Skin epidermis (tissue), 12 donors: ENCODE measurements at regions not wholly inside any gene's neighbourhood (a gene's known extent, or its start where the extent isn't known, plus 50 kb on each side); places are given as distances from the start of the nearest gene placed in this dataset.
A peak's percentile ranks its signal among the peaks of the same experiment; 100 is the strongest.

ENCODE experiments used
- H3K27ac ChIP-seq, 21 experiments: fragments of 200-600 bp; sonication (generic) in 11 of 21; one replicate each; pipeline ENCODE4 v1.5.0; 2020; ENCODE audit warnings: mild to moderate bottlenecking in 3 of 21, inconsistent platforms in 2 of 21, moderate library complexity in 2 of 21
- H3K4me3 ChIP-seq, 7 experiments: fragments of 200-600 bp; sonication (generic) in 2 of 7; one replicate each; pipeline ENCODE4 v1.5.0; 2020; ENCODE audit warnings: inconsistent platforms in 2 of 7, mild to moderate bottlenecking in 2 of 7, moderate library complexity in 1 of 7

- H3K27ac ChIP-seq = peak overlapping the region in 19 of 21 experiments; percentile 39 to 91 (median 81)
- H3K4me3 ChIP-seq = no peak overlapping the region
Observed at GRCh38 chr9:683509-684021, 157.9 kb upstream of the DMRT1 start.

DNA sequence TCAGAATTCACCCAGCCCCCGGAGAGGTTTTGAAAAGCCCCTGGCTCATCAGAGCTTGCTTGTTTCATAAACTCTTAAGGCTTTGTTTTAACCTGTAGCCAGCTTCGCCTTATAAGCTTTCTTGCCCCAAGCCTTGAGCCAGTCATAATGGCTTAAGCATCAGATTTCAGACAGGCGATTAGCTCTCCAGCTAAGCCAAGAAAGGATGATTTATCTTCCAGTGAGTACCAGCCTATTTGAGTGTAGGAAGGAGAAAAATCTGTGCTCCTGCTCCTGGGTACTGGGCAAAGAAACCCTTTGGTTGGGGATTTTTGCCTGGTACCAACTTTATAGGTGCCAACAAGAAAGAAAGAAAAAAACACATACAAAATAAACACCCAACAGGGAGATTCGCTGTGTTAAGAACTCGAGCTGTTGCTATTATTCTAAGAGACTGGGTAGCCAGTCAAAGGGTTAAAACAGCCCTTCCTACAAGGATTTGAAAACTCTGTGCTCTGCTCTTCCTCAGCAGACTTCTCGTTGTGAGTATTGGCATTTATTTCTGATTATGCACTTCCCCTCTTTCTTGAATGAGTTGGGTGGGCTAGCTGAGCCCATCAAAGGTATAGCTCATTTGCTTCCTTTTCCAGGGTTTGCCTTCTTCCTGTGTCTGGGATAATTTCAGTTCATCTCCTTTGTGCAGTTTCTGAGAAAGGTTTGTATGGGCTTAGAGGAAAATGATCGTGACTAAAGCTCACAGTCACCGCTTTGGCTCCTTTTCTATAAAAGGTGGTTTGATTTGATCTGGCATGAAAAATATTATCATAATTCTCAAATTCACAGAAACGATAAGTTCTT is 157.2 kb upstream of the DMRT1 start:
- Histone ChIP-seq H3K27ac (peak overlapping the region in 20 of 21 experiments; percentile 39 to 91 (median 81)), H3K4me3 (peak overlapping the region in 5 of 7 experiments; percentile 6 to 26 (median 21))

DNA sequence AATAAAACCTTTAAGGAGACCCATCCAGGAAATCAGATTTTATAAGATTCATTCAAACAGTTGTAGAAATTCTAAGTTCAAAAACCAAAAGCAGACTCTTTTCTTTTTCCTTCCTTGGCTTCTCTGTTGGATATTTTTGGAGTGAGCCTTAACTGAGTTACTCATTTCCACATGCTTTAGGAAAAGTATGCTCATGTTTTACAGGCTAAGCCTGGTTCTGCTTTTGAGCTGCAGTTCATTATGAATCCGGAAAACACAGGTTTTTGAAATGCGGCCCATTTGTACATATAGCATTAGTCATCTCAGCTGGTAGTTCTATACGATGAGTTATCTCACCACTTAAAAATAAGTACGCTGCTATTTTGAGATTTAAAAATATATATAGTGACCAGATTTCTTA is 156.6 kb upstream of the DMRT1 start:
- peak overlapping the region in 20 of 21 experiments; percentile 57 to 91 (median 81) for H3K27ac ChIP-seq
- H3K4me3 ChIP-seq = peak overlapping the region in 4 of 7 experiments; percentile 6 to 26 (median 22)

DNA sequence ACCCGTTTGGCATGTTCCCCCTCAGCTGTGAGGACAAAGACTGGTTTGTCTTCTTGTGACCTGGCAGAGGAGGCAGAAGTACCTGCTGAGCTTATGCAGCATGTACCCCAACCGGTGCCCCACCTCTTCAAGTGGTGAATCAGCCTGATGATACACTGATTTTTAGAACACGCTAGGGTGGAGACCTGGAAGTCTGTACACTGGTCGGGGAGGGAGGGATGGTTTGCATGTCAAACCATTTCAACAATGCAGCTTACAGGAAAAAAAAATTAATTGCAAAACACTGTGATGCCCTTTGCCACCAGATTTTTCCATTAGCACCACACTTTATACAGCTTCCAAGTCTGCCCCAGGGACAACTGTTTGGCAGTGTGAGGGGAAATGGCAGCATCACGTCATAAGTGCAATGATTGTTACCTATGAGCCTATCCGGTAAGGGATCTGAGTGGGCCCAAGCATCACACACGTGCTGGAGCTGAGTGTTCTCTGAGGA is 155.1 kb upstream of the DMRT1 start:
- H3K4me3 ChIP-seq = peak overlapping the region in 2 of 7 experiments; percentile 4 to 21
- H3K27ac ChIP-seq = peak overlapping the region in 18 of 21 experiments; percentile 63 to 91 (median 81)

DNA sequence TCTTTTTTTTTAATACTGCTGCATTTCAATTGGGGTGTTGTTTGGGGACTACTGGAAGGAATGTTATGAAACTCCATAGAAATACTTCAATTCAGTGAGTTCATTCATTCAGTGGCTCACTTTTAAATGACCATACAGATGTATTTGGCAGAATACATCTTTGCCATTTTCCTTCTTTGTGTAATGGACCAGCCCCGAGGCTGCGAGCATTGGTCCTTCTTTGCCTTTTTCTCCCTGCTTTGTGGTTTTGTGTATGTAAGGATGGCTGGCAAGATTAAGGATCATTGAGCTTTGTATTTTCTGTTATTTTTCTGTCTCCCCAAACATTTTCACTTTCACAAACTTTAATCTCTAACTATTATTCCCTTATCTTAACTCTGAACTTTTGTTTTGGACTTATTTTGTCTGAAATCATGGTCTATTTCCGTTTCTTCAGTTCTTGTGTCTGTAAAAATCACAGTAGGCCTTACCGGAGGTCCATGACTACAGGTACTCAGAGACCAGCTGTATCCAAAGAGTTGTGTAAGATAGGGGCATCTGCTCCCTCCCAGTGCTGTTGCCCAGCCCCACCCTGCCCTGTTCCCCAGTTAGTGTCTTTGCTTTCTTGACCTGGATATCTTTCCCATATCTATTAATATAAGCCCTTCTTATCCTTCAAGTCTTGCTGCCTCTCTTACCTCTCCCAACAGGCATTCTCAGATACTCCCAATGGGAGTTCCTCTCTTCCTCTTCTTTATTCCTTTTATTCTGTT is 154.3 kb upstream of the DMRT1 start:
- peak overlapping the region in 20 of 21 experiments; percentile 7 to 89 (median 77) for H3K27ac ChIP-seq
- H3K4me3 ChIP-seq = peak overlapping the region in 2 of 7 experiments; percentile 4 to 21

DNA sequence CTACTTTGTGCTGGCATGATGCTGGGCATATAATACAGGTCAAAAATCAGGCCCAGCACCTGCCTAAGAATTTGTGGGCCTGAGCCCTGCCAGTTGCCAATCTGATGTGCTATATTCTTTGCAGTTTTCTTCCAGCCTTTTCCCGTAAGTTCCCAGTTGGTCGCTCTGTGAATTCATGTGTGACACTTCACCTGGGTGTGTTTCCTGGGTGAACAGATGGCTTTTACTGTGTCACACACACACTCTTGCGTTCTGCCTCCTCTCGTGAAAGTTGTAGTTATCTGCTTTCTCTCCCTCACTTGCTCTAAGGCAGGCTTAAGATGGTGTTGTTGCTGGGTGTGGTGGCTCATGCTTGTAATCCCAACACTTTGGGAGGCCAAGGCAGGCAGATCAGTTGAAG is 153.5 kb upstream of the DMRT1 start:
- Histone ChIP-seq H3K27ac (peak overlapping the region in 12 of 21 experiments; percentile 18 to 87 (median 77)), H3K4me3 (no peak overlapping the region)

- peak overlapping the region in 3 of 21 experiments; percentile 40 to 84 (median 51) for H3K27ac ChIP-seq
- no peak overlapping the region for H3K4me3 ChIP-seq
Observed at GRCh38 chr9:690517-691111, 150.9 kb upstream of the DMRT1 start.

DNA sequence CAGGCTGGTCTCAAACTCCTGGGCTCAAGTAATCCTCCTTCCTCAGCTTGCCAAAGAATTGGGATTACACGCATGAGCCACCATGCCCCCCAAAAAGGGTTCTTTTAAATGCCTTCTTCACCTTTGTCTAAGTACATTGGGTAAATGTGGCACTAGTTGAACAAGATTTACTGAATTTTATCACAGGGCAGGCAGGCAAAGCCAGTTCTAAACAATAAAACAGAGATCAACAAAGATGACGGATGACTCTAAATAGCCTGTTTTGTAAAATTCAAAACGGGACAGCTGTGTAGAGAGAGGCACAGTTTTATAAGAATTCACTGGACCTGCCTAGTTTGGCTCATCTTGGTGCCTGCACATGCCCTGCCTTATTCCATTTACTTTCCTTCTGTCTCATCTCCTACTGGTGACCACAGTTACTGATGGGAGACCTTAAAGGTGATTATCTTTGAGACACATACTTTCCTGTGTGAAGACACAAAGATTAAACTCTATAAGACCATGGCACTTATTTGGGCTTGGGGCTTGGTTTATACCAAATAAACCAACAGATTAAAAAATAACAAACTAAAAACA is 149.6 kb upstream of the DMRT1 start:
- H3K27ac ChIP-seq = peak overlapping the region in 13 of 21 experiments; percentile 12 to 89 (median 75)
- no peak overlapping the region for H3K4me3 ChIP-seq

GRCh38 chr9:692636-693129 is 148.8 kb upstream of the DMRT1 start:
- no peak overlapping the region for H3K4me3 ChIP-seq
- H3K27ac ChIP-seq = peak overlapping the region in 20 of 21 experiments; percentile 11 to 89 (median 74)

- Histone ChIP-seq H3K27ac (peak overlapping the region in 20 of 21 experiments; percentile 11 to 89 (median 74)), H3K4me3 (no peak overlapping the region)
Observed at GRCh38 chr9:693201-694091, 148.1 kb upstream of the DMRT1 start.

DNA sequence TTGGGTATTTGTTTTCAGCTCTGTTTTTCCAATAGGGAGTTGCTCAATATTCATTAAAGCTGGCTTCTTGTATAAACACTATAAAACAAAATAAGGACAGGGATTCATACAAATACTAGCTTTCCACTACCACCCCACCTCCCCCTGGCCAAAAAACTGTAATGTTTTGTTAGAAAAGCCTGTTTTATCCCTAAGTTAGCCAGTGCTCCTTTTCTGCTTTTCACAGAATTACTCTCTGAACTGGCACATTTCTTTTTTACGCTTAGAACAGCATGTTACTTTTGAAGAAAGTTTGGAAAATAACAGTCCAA is 147.4 kb upstream of the DMRT1 start:
- Histone ChIP-seq H3K27ac (peak overlapping the region in 20 of 21 experiments; percentile 48 to 89 (median 74)), H3K4me3 (no peak overlapping the region)

DNA sequence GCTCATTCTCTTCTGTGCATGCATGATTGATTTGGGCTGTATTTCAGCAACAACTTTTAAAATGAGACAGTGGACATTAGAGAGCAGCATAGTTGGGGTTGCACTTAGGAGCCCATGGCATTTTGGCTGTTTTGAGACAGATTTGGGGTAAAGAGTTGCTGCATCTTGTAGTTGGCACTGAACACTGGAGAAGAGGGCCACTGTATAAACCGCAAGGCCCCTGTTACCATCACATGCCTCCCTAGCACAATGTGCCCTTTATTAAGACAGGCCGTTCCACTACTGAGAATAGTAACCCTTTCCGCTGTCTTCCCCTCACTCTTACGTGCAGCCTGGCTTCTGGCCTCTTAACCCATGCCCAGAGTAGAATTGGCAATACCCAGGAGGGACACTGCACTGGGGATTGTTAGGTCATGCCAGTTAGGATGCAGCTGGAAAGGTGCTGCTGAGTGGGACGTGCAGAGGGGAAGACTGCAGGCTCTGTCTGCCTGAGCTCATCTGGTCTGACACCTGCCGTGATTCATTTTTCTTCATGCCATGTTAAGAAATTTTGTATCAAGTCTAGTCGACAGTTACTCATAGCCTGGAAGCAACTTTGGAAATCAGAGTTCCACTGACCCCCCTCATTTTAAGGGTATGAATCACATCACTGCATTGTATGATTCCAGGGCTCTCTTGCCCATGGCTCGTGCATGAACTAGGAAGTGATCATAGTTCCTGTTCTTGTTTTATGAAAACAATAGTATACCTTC is 146.9 kb upstream of the DMRT1 start:
- H3K4me3 ChIP-seq = no peak overlapping the region
- H3K27ac ChIP-seq = peak overlapping the region in 20 of 21 experiments; percentile 48 to 89 (median 74)

GRCh38 chr9:695252-695651 is 146.2 kb upstream of the DMRT1 start:
- H3K4me3 ChIP-seq = no peak overlapping the region
- H3K27ac ChIP-seq = peak overlapping the region in 20 of 21 experiments; percentile 38 to 89 (median 72)

DNA sequence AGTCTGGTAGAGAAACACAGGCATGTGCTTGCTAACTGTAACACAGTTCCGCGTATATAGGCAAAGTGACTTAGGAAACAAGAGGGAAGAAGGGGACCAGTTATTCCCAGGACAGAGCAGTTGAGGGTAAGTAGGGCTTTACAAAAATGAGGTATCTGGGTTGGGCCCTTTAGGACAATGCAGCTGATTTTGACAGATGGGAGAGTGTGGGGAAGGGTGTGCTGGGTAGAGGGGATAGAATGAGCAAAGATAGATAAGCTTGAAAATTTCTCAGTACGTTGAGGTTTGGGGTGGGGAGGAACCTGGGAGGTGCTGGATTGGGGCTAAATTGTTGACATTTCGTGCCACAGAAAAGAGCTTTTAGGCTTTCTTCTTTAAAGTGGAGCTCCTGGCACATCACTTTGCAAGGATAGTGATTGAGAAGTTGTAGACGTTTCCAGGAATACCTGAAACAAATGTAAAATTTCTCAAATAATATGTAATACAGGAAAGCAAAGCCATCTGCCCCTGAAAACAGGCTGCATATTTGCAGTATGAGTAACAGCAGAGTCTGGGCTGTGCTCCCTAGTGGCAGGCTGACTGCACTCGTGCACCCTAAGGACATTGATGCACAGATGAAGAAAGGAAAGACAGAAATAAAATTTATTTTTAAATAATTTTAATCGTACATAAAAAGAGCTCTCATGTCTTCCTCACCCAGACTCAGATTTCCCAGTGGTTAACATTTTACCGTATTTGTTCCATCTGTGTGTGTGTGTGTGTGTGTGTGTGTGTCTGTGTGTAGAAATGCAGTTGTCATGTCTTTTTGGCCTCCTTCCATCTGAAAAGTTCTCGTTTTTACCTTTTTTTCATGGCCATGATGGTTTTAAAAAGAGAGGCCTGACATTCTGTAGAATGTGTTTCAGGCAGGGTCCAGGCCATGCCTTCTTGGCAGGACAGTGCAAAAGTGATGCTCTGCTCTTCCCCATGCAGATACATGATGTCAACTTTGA is 144.9 kb upstream of the DMRT1 start:
- Histone ChIP-seq H3K4me3 (no peak overlapping the region), H3K27ac (peak overlapping the region in 18 of 21 experiments; percentile 1 to 89 (median 62))

DNA sequence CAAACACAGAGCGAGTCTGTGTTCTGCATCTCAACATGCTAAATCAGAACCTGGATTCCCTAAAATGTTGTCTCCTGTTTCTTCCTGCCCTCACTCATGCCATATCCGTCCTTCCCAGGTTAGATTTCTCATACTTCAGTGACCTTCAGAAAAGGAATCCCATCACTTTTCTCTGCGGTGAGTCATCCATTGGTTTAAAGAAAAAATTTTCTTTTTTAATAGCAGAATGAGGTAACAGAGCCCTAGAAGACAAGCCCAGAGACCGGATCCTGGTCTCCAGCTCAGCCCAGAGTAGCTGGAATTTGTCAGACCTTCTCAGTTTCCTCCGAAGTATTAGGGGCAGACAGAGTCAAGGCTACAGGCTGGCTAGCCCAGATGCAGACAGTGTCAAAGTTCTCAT is 143.2 kb upstream of the DMRT1 start:
- Histone ChIP-seq H3K27ac (peak overlapping the region in 4 of 21 experiments; percentile 3 to 22 (median 12)), H3K4me3 (no peak overlapping the region)

GRCh38 chr9:698954-699353 is 142.5 kb upstream of the DMRT1 start:
- Histone ChIP-seq H3K27ac (no peak overlapping the region), H3K4me3 (no peak overlapping the region)
